HL-60/S4 treated with retinoic acid at 250 ng/mL for 4 days and 3 days (cell line): ENCODE measurements at regions not wholly inside any gene's neighbourhood (a gene's known extent, or its start where the extent isn't known, plus 50 kb on each side); places are given as distances from the start of the nearest gene placed in this dataset.

ENCODE experiments used
- in situ Hi-C: fragments of 300-500 bp; cut with MboI; formaldehyde crosslinking; loops from 2 replicates; pipeline ENCODE4 v1.7.0; 2022; ENCODE audit warnings: low sequenced_read_pairs

DNA sequence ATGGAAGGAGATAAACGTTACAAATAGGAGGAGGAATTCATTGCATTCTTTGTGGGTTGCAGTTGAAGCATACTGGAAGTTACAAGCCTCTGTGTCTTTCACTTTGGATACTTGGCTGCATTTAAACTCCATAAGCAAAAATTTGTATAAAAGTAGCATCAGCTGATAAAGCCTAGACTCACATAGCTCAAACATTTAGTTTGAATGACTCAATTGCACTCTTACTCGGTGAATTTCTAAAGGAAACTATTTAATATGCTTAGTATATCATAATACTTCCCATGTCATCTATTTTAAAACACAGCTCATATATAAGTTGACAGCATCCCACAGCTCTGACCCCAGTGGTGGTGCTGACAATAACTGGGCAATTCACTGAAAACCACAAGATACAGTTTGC is 596.6 kb upstream of the ZNF608 start:
- in situ Hi-C loops: no loop called here

GRCh38 chr5:125346316-125346715 is 599.9 kb upstream of the ZNF608 start:
- in situ Hi-C loops: no loop called here

DNA sequence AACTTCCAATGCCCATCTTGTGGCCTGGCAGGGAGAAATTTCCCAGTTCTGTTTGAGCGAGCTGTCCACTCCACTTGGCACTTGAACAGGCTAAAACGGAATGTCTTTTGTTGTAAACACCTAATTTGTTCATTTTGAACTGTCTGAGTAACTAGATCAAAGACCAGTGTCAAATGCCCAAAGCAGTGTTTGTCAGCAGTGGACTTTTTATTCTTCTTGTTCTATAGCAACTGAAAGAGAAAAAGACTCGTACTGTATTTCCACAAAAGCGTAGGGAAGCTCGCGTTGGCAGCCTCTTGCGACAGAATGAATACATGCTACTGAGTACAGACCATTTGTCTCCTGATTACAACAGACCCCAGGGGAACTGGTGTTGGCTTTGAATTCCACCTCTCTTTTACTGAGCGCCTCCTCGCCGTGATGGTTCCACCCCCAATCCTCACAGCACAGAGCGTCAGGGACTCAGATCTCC is 601.8 kb upstream of the ZNF608 start:
- in situ Hi-C loops: no loop called here

DNA sequence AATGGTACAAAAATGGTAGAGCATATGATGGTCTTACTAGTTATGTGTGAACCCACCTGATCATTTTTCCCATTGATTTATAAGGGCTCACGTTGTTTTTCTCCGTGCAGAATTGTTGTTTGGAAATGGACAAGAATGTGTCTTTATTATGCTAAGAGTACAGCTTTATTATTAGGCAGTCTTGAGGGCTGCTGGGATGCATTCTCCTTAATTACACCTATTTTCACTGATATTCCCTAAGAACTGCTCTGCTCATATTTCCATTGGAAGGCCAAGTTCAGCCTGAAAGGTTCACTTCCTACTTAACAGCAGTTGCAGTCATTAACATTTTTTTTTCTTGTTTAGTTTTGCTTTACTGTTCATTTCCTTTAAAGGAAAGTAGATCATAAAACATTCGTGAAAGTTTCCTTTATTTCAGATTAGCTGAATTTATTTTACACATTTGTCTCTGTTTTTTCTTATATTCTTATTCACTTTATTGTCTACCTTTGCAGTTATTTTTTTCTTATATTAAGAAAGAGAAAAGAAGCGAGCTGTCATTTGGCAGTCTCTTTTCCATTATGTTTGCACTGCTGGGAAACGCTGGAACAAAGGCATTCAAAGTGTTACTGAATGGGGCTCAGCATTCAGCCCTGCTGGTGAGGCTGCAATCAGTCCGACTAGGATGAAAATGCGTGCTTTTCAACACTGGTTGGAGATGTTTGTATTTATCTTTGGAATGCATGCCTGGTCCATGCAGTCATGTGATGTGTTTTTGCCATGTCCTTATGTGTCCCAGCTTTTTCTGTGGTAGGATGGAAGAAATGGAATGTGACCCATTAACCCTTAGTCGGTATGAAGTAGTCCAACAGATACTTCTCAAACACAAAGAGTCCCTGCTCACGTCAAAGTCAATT is 602.7 kb upstream of the ZNF608 start:
- in situ Hi-C loops: no loop called here

GRCh38 chr5:125357660-125358059 is 611.2 kb upstream of the ZNF608 start:
- in situ Hi-C loops: no loop called here

GRCh38 chr5:125365747-125366146 is 619.3 kb upstream of the ZNF608 start:
- in situ Hi-C loops: no loop called here

- in situ Hi-C loops: no loop called here
Observed at GRCh38 chr5:125367702-125368101, 621.3 kb upstream of the ZNF608 start.

- in situ Hi-C loops: no loop called here
Observed at GRCh38 chr5:125370461-125371205, 624.2 kb upstream of the ZNF608 start.

GRCh38 chr5:125372694-125373631 is 626.5 kb upstream of the ZNF608 start:
- in situ Hi-C loops: no loop called here

DNA sequence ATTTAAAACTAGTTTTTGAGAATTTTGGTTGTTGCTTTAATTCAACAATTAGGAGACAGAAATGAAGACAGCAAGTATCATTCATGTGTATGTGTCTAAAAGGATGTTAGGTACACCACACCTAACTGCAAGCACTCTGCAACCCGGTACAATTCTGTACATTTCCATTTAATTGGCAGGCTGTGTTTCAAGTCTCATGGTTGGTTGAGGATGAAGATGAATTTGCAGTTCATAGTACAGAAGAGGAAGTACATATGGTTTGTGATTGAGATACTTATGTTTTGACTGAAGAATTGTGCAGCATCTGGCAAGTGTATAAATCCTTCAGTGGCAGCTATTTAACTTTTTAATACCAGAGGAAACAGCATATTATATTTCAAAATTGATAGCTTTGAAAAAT is 628.7 kb upstream of the ZNF608 start:
- in situ Hi-C loops: no loop called here

DNA sequence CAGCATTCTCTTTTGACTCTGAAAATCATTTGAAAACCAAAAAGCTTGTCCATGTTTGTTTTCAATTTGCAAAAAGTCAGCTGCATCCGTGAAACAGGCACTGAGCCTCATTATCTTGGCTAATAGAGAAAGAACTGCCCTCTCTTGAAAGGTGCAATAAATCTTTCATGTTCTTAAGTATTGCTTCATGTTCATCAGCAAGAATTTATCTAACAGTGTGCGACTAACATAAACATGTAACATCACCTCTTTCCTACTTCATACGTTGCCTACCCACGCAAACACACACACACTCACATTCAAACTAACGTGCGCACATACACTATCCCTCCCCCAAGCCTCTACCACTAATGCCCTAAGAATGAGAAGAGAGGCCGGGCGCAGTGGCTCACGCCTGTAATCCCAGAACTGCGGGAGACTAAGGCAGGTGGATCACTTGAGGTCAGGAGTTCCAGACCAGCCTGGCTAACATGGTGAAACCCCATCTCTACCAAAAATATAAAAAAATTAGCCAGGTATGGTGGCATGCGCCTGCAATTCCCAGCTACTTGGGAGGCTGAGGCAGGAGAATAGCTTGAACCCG is 629.7 kb upstream of the ZNF608 start:
- in situ Hi-C loops: no loop called here

- in situ Hi-C loops: no loop called here
Observed at GRCh38 chr5:125377141-125377540, 630.7 kb upstream of the ZNF608 start.

DNA sequence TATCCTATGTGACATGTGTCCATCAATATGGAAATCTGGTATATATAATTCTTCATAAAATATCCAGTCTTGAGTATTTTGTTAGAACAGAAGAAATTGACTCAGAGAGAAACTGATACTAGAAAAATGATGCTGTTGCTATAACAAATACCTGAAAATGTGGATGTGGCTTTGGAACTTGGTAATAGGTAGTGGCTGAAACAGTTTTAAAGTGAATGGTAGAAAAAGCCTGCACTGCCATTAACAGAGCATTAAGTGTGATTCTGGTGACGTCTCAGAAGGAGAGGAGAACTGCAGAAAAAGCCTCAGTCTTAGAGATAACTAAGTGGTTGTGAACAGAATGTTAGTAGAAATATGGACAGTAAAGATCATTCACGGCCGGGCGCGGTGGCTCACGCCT is 634.9 kb upstream of the ZNF608 start:
- in situ Hi-C loops: no loop called here

GRCh38 chr5:125384071-125384470 is 637.6 kb upstream of the ZNF608 start:
- in situ Hi-C loops: no loop called here

- in situ Hi-C loops: no loop called here
Observed at GRCh38 chr5:125390326-125390725, 643.9 kb upstream of the ZNF608 start.

- in situ Hi-C loops: no loop called here
Observed at GRCh38 chr5:125393221-125393815, 646.9 kb upstream of the ZNF608 start.

DNA sequence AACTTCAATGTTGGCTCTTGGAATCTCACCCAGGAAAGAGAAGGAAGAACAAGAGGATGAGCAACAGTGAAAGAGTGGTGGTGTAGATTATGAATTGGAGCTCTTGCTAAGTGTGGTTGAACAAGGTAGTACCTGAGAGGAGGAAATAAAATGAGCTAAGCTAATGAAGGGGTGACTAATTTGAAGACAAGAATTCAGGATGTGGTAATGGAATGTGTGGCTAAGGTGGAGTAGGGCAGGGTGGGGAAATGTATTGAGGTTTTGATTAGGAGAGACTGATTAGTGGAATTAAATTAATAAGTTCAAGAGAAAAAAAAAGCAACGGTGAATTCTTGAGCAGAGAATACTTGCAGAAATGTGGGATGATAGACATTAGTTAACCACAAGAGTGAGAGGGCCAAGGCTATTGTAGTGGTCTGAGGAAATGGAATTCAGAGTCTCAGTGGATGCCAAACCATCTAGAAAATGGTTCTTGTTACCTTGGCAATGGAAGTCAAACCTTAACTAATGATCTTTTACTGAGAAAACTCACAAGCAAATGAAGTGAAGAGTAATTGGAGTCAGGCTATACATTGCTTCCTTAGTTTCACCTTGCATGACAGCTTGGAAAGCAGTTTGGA is 648.3 kb upstream of the ZNF608 start:
- in situ Hi-C loops: no loop called here

DNA sequence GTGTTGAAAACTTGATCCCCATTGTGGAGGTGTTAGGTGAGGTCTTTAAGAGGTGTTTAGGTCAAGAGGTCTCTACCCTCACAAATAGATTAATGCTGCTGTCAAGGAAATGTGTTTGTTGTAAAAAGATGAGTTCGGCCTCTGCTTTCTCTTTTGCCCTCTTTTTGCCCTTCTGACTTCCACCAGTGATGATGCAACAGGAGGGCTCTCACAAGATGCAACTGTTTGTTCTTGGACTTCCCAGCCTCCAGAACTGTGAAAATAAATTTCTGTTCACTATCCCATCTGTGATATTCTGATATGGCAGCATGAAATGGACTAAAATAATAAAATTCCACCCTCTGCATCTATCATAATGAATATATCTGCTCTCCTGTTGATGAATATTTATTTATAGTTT is 650.0 kb upstream of the ZNF608 start:
- in situ Hi-C loops: no loop called here

- in situ Hi-C loops: no loop called here
Observed at GRCh38 chr5:125398466-125398865, 652.0 kb upstream of the ZNF608 start.

DNA sequence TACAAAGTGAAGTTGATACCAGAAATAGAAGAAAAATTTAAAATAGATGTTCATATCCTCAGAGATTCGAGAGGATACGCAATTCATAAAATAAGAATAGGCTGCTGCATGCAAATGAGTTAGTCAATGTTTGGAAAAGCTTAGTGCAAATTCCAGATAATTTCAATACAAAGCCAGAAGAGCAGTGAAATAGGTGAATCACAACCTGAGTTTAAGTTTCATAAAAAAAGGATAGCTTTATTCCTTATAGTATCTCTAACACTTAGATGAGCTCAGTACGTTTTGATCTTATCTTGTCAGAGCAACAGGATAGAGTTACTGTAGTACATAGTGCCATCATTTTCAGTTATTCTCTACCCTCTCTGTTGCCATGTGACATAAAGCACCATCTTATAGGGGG is 653.4 kb upstream of the ZNF608 start:
- in situ Hi-C loops: no loop called here
